NCI-H226 (cell line): ENCODE measurements at regions not wholly inside any gene's neighbourhood (a gene's known extent, or its start where the extent isn't known, plus 50 kb on each side); places are given as distances from the start of the nearest gene placed in this dataset.
A peak's percentile ranks its signal among the peaks of the same experiment; 100 is the strongest.

Source experiments
- DNase-seq: peaks from one replicate; pipeline ENCODE4 v3.0.0-alpha.2; 2015

- DNase-seq, result no peak
These were observed 65.8 kb upstream of the CFAP20DC start for GRCh38 chr3:59115364-59116232.

- peak; percentile 39 for DNase-seq
These were observed 58.3 kb upstream of the CFAP20DC start for GRCh38 chr3:59107856-59108815.

GRCh38 chr3:59106085-59106648 lies 56.3 kb upstream of the CFAP20DC start:
- peak; percentile 8 for DNase-seq

- DNase-seq, result no peak
These were observed 53.7 kb upstream of the CFAP20DC start for GRCh38 chr3:59103552-59103951.

- peak; percentile 88 for DNase-seq
These were observed 51.5 kb upstream of the CFAP20DC start for GRCh38 chr3:59101231-59101736.
